Endodermal cell (in vitro differentiated cells): ENCODE measurements at regions not wholly inside any gene's neighbourhood (a gene's known extent, or its start where the extent isn't known, plus 50 kb on each side); places are given as distances from the start of the nearest gene placed in this dataset.
A peak's percentile ranks its signal among the peaks of the same experiment; 100 is the strongest.
"Not testable (repeated sequence)": the region's sequence is repeated elsewhere in the genome, so short reads cannot be mapped to it uniquely, and the experiment has no call there.

Source experiments
- DNase-seq: peaks from one replicate; pipeline ENCODE4 v3.0.0-alpha.2; 2017
- H3K27ac ChIP-seq: 2 replicates; pipeline ENCODE4 v1.5.1; 2013; ENCODE audit warnings: mild to moderate bottlenecking, low read depth, low read length, moderate library complexity
- H3K27me3 ChIP-seq: 2 replicates; pipeline ENCODE4 v1.6.1; 2013; ENCODE audit warnings: mild to moderate bottlenecking, low read length, moderate library complexity; ENCODE audit not compliant: insufficient read depth, control insufficient read depth, poor library complexity, severe bottlenecking
- H3K36me3 ChIP-seq: 2 replicates; pipeline ENCODE4 v1.7.0; 2013; ENCODE audit warnings: mild to moderate bottlenecking, low read length, moderate library complexity; ENCODE audit not compliant: control insufficient read depth, insufficient read depth
- H3K4me1 ChIP-seq: one replicate; pipeline ENCODE4 v1.7.0; 2013; ENCODE audit warnings: low read length; ENCODE audit not compliant: control insufficient read depth, insufficient read depth
- H3K4me3 ChIP-seq: 2 replicates; pipeline ENCODE4 v1.5.1; 2013; ENCODE audit warnings: mild to moderate bottlenecking, low read length, moderate library complexity
- H3K9ac ChIP-seq: 2 replicates; pipeline ENCODE4 v1.6.1; 2013; ENCODE audit warnings: mild to moderate bottlenecking, low read length, moderate library complexity; ENCODE audit not compliant: poor library complexity, severe bottlenecking; ENCODE audit errors: extremely low read depth
- H3K9me3 ChIP-seq: 2 replicates; pipeline ENCODE4 v1.6.1; 2013; ENCODE audit warnings: mild to moderate bottlenecking, low read length, moderate library complexity; ENCODE audit not compliant: control insufficient read depth
- H3K27ac Mint-ChIP-seq: 2 replicates; pipeline ENCODE4 v1.8.0; 2020; ENCODE audit warnings: mixed read lengths
- H3K27me3 Mint-ChIP-seq: 2 replicates; pipeline ENCODE4 v1.8.0; 2021; ENCODE audit warnings: mild to moderate bottlenecking, mixed read lengths; ENCODE audit not compliant: insufficient read depth
- H3K36me3 Mint-ChIP-seq: 2 replicates; pipeline ENCODE4 v1.8.0; 2020; ENCODE audit warnings: low read depth, mixed read lengths
- H3K4me1 Mint-ChIP-seq: 2 replicates; pipeline ENCODE4 v1.8.0; 2020; ENCODE audit warnings: mixed read lengths
- H3K4me3 Mint-ChIP-seq: 2 replicates; pipeline ENCODE4 v1.8.0; 2020; ENCODE audit warnings: mild to moderate bottlenecking, moderate library complexity, mixed read lengths
- H3K9me3 Mint-ChIP-seq: 2 replicates; pipeline ENCODE4 v1.8.0; 2020; ENCODE audit warnings: mild to moderate bottlenecking, mixed read lengths
- CTCF ChIP-seq: fragments of 200-600 bp; sonication (generic); conservative IDR thresholded peaks from 2 replicates; pipeline ENCODE4 v1.5.0; 2021; ENCODE audit warnings: antibody characterized with exemption, mild to moderate bottlenecking
- WGBS, 2 experiments: methylation state at CpG; one replicate each; pipeline versions ENCODE4 v1.1.5 to v1.1.7; 2013; ENCODE audit warnings: missing lambda C conversion rate in 2 of 2, mixed read lengths in 1 of 2; ENCODE audit not compliant: insufficient coverage in 1 of 2, insufficient read length in 1 of 2; 5-methylcytosine and 5-hydroxymethylcytosine counted together

GRCh38 chr1:95905818-95906395 is 671.9 kb downstream of the RWDD3 start:
- Histone ChIP-seq H3K27me3 (no peaks in the 10 kb centered on the region), H3K27ac (no peak overlapping the region), H3K4me3 (no peak overlapping the region), H3K4me1 (no peaks in the 10 kb centered on the region), H3K9me3 (peaks cover 12% of the 10 kb centered on the region), H3K36me3 (no peaks in the 10 kb centered on the region), H3K9ac (no peak overlapping the region)
- DNase-seq, result no peak
- WGBS, 2 experiments, result 90% methylated on average over 1 of the region's 1 CpG; no CpG with 5 or more reads in 1 of the 2 experiments
- Mint-ChIP-seq H3K4me1 (no peaks in the 10 kb centered on the region), H3K36me3 (no peaks in the 10 kb centered on the region), H3K9me3 (peaks cover 14% of the 10 kb centered on the region), H3K4me3 (no peak overlapping the region), H3K27ac (no peak overlapping the region), H3K27me3 (no peaks in the 10 kb centered on the region)
- TF ChIP-seq CTCF, result no peak

GRCh38 chr1:95911739-95912138 is 677.7 kb downstream of the RWDD3 start:
- not testable (repeated sequence) for H3K4me3 Mint-ChIP-seq, H3K4me1 ChIP-seq, H3K27ac Mint-ChIP-seq, H3K9ac ChIP-seq, H3K4me1 Mint-ChIP-seq, H3K27ac ChIP-seq, H3K27me3 Mint-ChIP-seq, H3K36me3 ChIP-seq, H3K36me3 Mint-ChIP-seq, H3K27me3 ChIP-seq
- H3K9me3 Mint-ChIP-seq, result peaks cover 41% of the 10 kb centered on the region
- peak overlapping the region; percentile 27 for H3K4me3 ChIP-seq
- H3K9me3 ChIP-seq, result peaks cover 45% of the 10 kb centered on the region
- DNase-seq, result peak; percentile 53
- 79 to 92% methylated on average over 2 to 3 of the region's 3 CpGs for WGBS, 2 experiments

GRCh38 chr1:95916616-95917015 is 682.6 kb downstream of the RWDD3 start:
- Histone ChIP-seq H3K9ac (no peak overlapping the region), H3K4me3 (no peak overlapping the region), H3K27ac (no peak overlapping the region), H3K4me1 (no peaks in the 10 kb centered on the region), H3K9me3 (peaks cover 25% of the 10 kb centered on the region), H3K27me3 (no peaks in the 10 kb centered on the region), H3K36me3 (no peaks in the 10 kb centered on the region)
- Mint-ChIP-seq H3K9me3 (peaks cover 21% of the 10 kb centered on the region), H3K36me3 (peaks cover 3% of the 10 kb centered on the region), H3K4me3 (no peak overlapping the region), H3K27ac (no peak overlapping the region), H3K27me3 (no peaks in the 10 kb centered on the region), H3K4me1 (no peaks in the 10 kb centered on the region)
- no peak for DNase-seq
- peak; percentile 82 for TF ChIP-seq CTCF
- 57% methylated on average over 1 of the region's 1 CpG; no CpG with 5 or more reads in 1 of the 2 experiments for WGBS, 2 experiments

GRCh38 chr1:95924684-95925083 is 690.7 kb downstream of the RWDD3 start:
- no peak overlapping the region for H3K9ac ChIP-seq
- H3K27ac Mint-ChIP-seq, result no peak overlapping the region
- H3K4me1 ChIP-seq, result no peaks in the 10 kb centered on the region
- no peaks in the 10 kb centered on the region for H3K36me3 ChIP-seq
- no peaks in the 10 kb centered on the region for H3K36me3 Mint-ChIP-seq
- 93 to 100% methylated on average over 2 to 4 of the region's 4 CpGs for WGBS, 2 experiments
- H3K4me1 Mint-ChIP-seq, result no peaks in the 10 kb centered on the region
- no peak overlapping the region for H3K4me3 ChIP-seq
- no peaks in the 10 kb centered on the region for H3K27me3 Mint-ChIP-seq
- no peaks in the 10 kb centered on the region for H3K9me3 ChIP-seq
- DNase-seq, result no peak
- no peak overlapping the region for H3K27ac ChIP-seq
- no peak for TF ChIP-seq CTCF
- H3K4me3 Mint-ChIP-seq, result no peak overlapping the region
- no peaks in the 10 kb centered on the region for H3K27me3 ChIP-seq
- no peaks in the 10 kb centered on the region for H3K9me3 Mint-ChIP-seq
